ENCODE measurements at regions not wholly inside any gene's neighbourhood (a gene's known extent, or its start where the extent isn't known, plus 50 kb on each side); places are given as distances from the start of the nearest gene placed in this dataset.

GRCh38 chr12:60872219-60872618 is 1276.4 kb downstream of the SLC16A7 start:
- H3K9me2 ChIP-seq (ENCODE audit: insufficient read depth), result no peaks in the 10 kb centered on the region
- H3K9me3 ChIP-seq (ENCODE audit: insufficient read depth, low read depth), result no peaks in the 10 kb centered on the region
- no peaks in the 10 kb centered on the region; the same call in 1 of the 2 replicates for H4K20me1 ChIP-seq (ENCODE audit: insufficient read depth)
- intact Hi-C loops (cut with micrococcal nuclease; ENCODE audit: unreplicated experiment), result no loop called here
- BruUV-seq (replicated peaks), result no TSS peak
- H3K4me3 ChIP-seq, result no peak overlapping the region
- DNase-seq, result no peak
- ChIA-PET CTCF (no interaction called here), POLR2A (ENCODE audit: unreplicated experiment) (no interaction called here)
- no peaks in the 10 kb centered on the region for H3K36me3 ChIP-seq (ENCODE audit: low read depth)
- no peaks in the 10 kb centered on the region for H3K4me1 ChIP-seq (replicated peaks; ENCODE audit: insufficient read depth)
- no peak overlapping the region for H3K27ac ChIP-seq
- H3K79me2 ChIP-seq (ENCODE audit: low read depth), result no peaks in the 10 kb centered on the region
- no peak for TF ChIP-seq EZH2 (IDR thresholded peaks at IDR 0.05; ENCODE audit: low read depth)
- TF ChIP-seq, protein P1, sequence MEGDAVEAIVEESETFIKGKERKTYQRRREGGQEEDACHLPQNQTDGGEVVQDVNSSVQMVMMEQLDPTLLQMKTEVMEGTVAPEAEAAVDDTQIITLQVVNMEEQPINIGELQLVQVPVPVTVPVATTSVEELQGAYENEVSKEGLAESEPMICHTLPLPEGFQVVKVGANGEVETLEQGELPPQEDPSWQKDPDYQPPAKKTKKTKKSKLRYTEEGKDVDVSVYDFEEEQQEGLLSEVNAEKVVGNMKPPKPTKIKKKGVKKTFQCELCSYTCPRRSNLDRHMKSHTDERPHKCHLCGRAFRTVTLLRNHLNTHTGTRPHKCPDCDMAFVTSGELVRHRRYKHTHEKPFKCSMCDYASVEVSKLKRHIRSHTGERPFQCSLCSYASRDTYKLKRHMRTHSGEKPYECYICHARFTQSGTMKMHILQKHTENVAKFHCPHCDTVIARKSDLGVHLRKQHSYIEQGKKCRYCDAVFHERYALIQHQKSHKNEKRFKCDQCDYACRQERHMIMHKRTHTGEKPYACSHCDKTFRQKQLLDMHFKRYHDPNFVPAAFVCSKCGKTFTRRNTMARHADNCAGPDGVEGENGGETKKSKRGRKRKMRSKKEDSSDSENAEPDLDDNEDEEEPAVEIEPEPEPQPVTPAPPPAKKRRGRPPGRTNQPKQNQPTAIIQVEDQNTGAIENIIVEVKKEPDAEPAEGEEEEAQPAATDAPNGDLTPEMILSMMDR (conservative IDR thresholded peaks at IDR 0.05), result no peak
- H2AFZ ChIP-seq, result no peak overlapping the region
- H3K4me2 ChIP-seq, result no peak overlapping the region
- no peaks in the 10 kb centered on the region for H3K27me3 ChIP-seq (ENCODE audit: insufficient read depth, low read depth)
- H3F3A ChIP-seq (ENCODE audit: insufficient read depth, low read depth), result no peaks in the 10 kb centered on the region

DNA sequence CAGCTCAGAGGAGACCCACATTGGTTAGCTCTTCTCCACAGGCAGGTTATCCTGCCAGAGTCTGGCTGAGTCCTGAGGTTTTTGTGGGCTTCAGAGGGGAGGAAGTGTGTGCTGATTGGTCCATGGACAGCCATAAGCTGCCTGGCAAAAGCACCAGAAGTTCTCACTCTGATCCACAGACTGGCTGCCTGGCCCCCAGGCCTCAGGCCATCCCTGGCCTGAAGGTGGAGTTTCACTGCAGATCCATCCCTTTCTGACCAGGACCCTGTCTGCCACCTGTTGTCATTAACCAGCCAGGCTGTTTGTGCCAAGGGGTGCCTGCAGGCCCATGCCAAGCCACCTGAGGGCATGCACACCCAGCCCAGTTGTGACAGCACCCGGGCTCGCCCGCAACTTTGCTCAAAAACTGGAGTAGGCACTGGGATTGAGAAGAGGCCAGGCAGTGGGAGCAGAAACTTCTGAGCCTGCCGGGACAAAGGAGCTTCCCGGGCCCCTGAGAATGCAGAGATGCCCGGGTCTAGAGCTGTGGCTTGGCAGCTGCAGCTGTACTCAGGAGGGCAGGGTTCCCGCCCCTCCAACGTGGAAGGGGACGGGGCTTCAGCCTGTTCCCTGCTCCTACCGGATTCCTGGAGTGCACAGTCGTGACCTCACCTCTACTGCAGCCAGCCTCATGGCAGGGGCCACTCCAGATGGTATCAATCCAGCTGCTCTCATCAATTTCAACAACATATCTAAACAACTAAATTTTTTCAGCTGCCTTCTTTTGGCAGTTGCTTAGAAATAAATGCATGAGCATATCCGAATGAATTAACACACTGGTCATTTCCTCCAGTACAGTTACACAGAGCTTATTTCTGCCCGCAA is 1277.3 kb downstream of the SLC16A7 start:
- H3K9me3 ChIP-seq (ENCODE audit: insufficient read depth, low read depth), result no peaks in the 10 kb centered on the region
- H3F3A ChIP-seq (ENCODE audit: insufficient read depth, low read depth), result no peaks in the 10 kb centered on the region
- BruUV-seq (replicated peaks), result no TSS peak
- no peaks in the 10 kb centered on the region for H3K27me3 ChIP-seq (ENCODE audit: insufficient read depth, low read depth)
- H3K36me3 ChIP-seq (ENCODE audit: low read depth), result no peaks in the 10 kb centered on the region
- H3K4me3 ChIP-seq, result no peak overlapping the region
- H3K4me1 ChIP-seq (replicated peaks; ENCODE audit: insufficient read depth), result no peaks in the 10 kb centered on the region
- no peak overlapping the region for H3K4me2 ChIP-seq
- ChIA-PET POLR2A (ENCODE audit: unreplicated experiment) (no interaction called here), CTCF (no interaction called here)
- no peak for DNase-seq
- no peaks in the 10 kb centered on the region; the same call in 1 of the 2 replicates for H4K20me1 ChIP-seq (ENCODE audit: insufficient read depth)
- H2AFZ ChIP-seq, result no peak overlapping the region
- H3K9me2 ChIP-seq (ENCODE audit: insufficient read depth), result no peaks in the 10 kb centered on the region
- intact Hi-C loops (cut with micrococcal nuclease; ENCODE audit: unreplicated experiment), result no loop called here
- no peak for TF ChIP-seq EZH2 (IDR thresholded peaks at IDR 0.05; ENCODE audit: low read depth)
- TF ChIP-seq, protein P1 (conservative IDR thresholded peaks at IDR 0.05), result no peak
- H3K27ac ChIP-seq, result no peak overlapping the region
- no peaks in the 10 kb centered on the region for H3K79me2 ChIP-seq (ENCODE audit: low read depth)

DNA sequence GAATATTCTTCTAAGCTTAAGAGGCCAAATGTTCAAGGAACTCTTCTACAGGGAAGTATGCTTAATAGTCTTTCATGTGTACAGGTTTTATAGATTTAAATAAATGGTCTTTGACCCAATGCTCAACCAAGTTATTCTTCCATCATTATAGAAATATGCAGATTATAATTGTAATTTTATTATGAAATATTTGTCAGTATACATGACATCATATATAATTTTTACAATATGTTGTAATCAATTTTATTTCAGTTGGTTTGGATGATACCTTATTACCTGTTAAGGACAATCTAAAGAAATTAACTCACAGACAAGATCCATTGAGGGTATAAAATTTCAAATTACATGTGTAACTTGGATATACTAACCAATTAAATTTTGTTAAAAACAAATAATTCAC is 1278.3 kb downstream of the SLC16A7 start:
- Histone ChIP-seq H3F3A (ENCODE audit: insufficient read depth, low read depth) (no peaks in the 10 kb centered on the region), H3K36me3 (ENCODE audit: low read depth) (no peaks in the 10 kb centered on the region), H3K4me3 (no peak overlapping the region), H3K4me1 (replicated peaks; ENCODE audit: insufficient read depth) (no peaks in the 10 kb centered on the region), H3K9me3 (ENCODE audit: insufficient read depth, low read depth) (no peaks in the 10 kb centered on the region), H3K27me3 (ENCODE audit: insufficient read depth, low read depth) (no peaks in the 10 kb centered on the region), H3K4me2 (no peak overlapping the region), H2AFZ (no peak overlapping the region), H3K9me2 (ENCODE audit: insufficient read depth) (no peaks in the 10 kb centered on the region), H3K79me2 (ENCODE audit: low read depth) (no peaks in the 10 kb centered on the region), H4K20me1 (ENCODE audit: insufficient read depth) (no peaks in the 10 kb centered on the region; the same call in 1 of the 2 replicates), H3K27ac (no peak overlapping the region)
- no peak for DNase-seq
- CTCF ChIA-PET, result no interaction called here
- POLR2A ChIA-PET (ENCODE audit: unreplicated experiment), result no interaction called here
- no TSS peak for BruUV-seq (replicated peaks)
- TF ChIP-seq EZH2 (IDR thresholded peaks at IDR 0.05; ENCODE audit: low read depth), result no peak
- TF ChIP-seq, protein P1 (conservative IDR thresholded peaks at IDR 0.05), result no peak
- intact Hi-C loops (cut with micrococcal nuclease; ENCODE audit: unreplicated experiment), result no loop called here
